ENCODE measurements at regions not wholly inside any gene's neighbourhood (a gene's known extent, or its start where the extent isn't known, plus 50 kb on each side); places are given as distances from the start of the nearest gene placed in this dataset.

GRCh38 chr6:29887819-29888776, 54.2 kb upstream of the HLA-A start:
- H4K20me1 ChIP-seq (ENCODE audit: insufficient read depth, low read length) = no peaks in the 10 kb centered on the region
- TF ChIP-seq EZH2 (IDR thresholded peaks at IDR 0.05; ENCODE audit: insufficient read depth, low read length) = peak; percentile 20
- no peak for TF ChIP-seq CTCF (IDR thresholded peaks at IDR 0.05; ENCODE audit: insufficient read depth, low read depth, low read length)
- H3K27me3 ChIP-seq (ENCODE audit: insufficient read depth, low read length) = peaks cover 25% of the 10 kb centered on the region
- no peak overlapping the region for H3K27ac ChIP-seq (ENCODE audit: low read depth, low read length)
- no peaks in the 10 kb centered on the region for H3K4me1 ChIP-seq (ENCODE audit: insufficient read depth, low read length)
- Mint-ChIP-seq H3K4me3 (ENCODE audit: unreplicated experiment) (peak overlapping the region; percentile 76), H3K27ac (ENCODE audit: unreplicated experiment) (no peak overlapping the region), H3K9me3 (ENCODE audit: unreplicated experiment) (peaks cover 10% of the 10 kb centered on the region), H3K36me3 (ENCODE audit: low read depth, unreplicated experiment) (peaks cover 4% of the 10 kb centered on the region), H3K4me1 (ENCODE audit: low read depth, unreplicated experiment) (no peaks in the 10 kb centered on the region), H3K27me3 (ENCODE audit: low read depth, unreplicated experiment) (peaks cover 69% of the 10 kb centered on the region)
- no peak for DNase-seq (ENCODE audit: low read depth)
- H3K4me3 ChIP-seq (ENCODE audit: insufficient read depth, low read depth, low read length) = peak overlapping the region; percentile 50
- H3K9ac ChIP-seq (ENCODE audit: low read length) = peak overlapping the region; percentile 54
- FAIRE-seq = no peak
- H2AFZ ChIP-seq (ENCODE audit: low read depth, low read length) = peak overlapping the region; percentile 89
- peak overlapping the region; percentile 84 for H3K4me2 ChIP-seq (ENCODE audit: low read length)
- no peaks in the 10 kb centered on the region for H3K9me3 ChIP-seq (ENCODE audit: insufficient read depth, low read depth, low read length)
- no peaks in the 10 kb centered on the region for H3K79me2 ChIP-seq (ENCODE audit: insufficient read depth, low read length)
- H3K36me3 ChIP-seq (ENCODE audit: insufficient read depth, low read length) = no peaks in the 10 kb centered on the region

Measured in astrocyte (in vitro differentiated cells and primary cell).